Large intestine (tissue), 3 donors: ENCODE measurements at regions not wholly inside any gene's neighbourhood (a gene's known extent, or its start where the extent isn't known, plus 50 kb on each side); places are given as distances from the start of the nearest gene placed in this dataset.
A peak's percentile ranks its signal among the peaks of the same experiment; 100 is the strongest.

Experiments used
- DNase-seq, 2 donors: peaks; one replicate each; pipeline versions ENCODE4 v3.0.0 to v3.0.0-alpha.2; 2013
- H3K27ac ChIP-seq: one replicate; pipeline ENCODE4 v1.5.1; 2013; ENCODE audit warnings: low read length
- H3K27me3 ChIP-seq: 2 replicates; pipeline ENCODE4 v1.6.1; 2013; ENCODE audit warnings: low read length; ENCODE audit not compliant: control insufficient read depth, insufficient read depth
- H3K36me3 ChIP-seq: 2 replicates; pipeline ENCODE4 v1.6.1; 2013; ENCODE audit warnings: low read length; ENCODE audit not compliant: control insufficient read depth, insufficient read depth
- H3K4me1 ChIP-seq: one replicate; pipeline ENCODE4 v1.6.1; 2013; ENCODE audit warnings: low read length; ENCODE audit not compliant: control insufficient read depth, insufficient read depth
- H3K4me3 ChIP-seq: one replicate; pipeline ENCODE4 v1.5.1; 2013; ENCODE audit warnings: low read length
- H3K9me3 ChIP-seq: one replicate; pipeline ENCODE4 v1.6.1; 2013; ENCODE audit warnings: mild to moderate bottlenecking, low read depth, low read length, moderate library complexity; ENCODE audit not compliant: control insufficient read depth
- WGBS: methylation state at CpG from one replicate; pipeline ENCODE4 v1.1.5; 2013; ENCODE audit warnings: low lambda C conversion rate; ENCODE audit not compliant: insufficient coverage; 5-methylcytosine and 5-hydroxymethylcytosine counted together

DNA sequence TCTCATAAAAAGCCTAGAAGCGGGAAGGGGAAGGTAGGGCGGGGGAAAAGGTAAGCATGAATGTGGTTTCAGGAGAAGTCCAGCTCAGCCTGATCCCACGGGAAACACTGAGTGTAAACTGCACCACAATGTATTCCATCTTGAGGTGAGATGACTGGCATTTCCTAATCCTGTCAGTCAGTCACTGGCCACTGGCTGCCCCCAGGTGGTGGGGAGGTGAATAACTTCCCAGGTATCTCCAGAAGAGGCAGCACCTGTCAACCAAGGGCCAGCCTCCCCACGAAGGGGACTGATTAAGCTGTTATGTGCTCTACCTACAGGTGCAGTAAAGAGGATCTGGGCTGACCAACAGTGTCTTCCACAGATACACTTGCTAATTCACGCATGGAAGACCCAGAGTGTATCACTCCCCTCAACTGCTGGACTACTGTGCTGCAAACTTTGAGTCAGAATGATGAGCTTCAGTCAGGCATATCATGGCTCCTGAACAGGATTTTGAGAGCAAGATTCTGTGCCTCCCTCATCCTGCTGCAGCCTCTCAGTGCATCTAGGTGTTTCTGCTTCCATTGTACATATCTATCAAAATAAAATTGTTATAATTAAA, 108.5 kb upstream of the CCL2 start:
- peak; percentile 22 to 24 for DNase-seq
- WGBS, result no CpG with 5 or more reads among the region's 5 CpGs
- Histone ChIP-seq H3K27me3 (no peaks in the 10 kb centered on the region), H3K36me3 (no peaks in the 10 kb centered on the region), H3K4me3 (no peak overlapping the region), H3K9me3 (no peaks in the 10 kb centered on the region), H3K27ac (no peak overlapping the region), H3K4me1 (no peaks in the 10 kb centered on the region)

DNA sequence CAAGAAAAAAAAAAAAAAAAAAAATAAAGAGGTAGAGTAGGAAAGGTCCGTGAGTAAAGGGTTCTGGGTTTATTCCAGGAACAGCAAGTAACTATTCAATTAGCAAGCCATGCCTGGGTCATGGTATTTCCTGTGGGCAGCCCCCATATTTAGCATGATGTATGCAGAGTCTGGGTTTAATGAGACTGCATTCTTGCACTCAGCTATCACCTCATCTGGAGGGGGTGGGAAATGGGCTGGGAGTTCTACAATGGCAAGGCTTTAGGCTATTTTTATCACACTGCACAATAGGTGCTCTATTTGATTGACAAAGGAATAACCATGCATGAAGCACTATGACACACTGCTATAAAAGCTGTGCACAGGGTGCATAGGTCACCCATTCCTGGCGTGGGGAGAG, 104.0 kb upstream of the CCL2 start:
- 17% methylated on average over 1 of the region's 2 CpGs for WGBS
- Histone ChIP-seq H3K4me1 (no peaks in the 10 kb centered on the region), H3K27me3 (peaks cover 24% of the 10 kb centered on the region), H3K4me3 (no peak overlapping the region), H3K36me3 (no peaks in the 10 kb centered on the region), H3K27ac (no peak overlapping the region), H3K9me3 (no peaks in the 10 kb centered on the region)
- DNase-seq, result no peak

DNA sequence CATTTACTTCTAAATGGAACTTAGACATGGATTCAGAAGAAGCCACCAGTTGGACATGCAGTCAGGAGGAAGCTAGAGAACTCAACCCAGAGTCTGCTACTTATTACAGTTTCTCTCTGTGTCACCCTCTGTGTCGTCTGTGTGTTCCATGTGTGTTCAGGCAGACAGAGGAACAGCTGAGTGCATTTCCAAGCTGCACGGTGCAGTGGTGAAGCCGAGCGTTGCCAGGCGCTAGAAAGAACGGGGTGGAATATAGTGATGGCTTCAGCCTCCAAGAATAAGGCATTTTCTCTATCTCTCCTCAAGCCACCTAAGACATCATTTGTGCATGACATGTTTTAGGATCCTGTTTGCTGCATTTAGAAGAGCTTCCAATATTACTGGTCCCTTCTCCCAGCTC, 101.1 kb upstream of the CCL2 start:
- H3K4me3 ChIP-seq, result no peak overlapping the region
- DNase-seq, result no peak
- no peak overlapping the region for H3K27ac ChIP-seq
- no CpG with 5 or more reads among the region's 6 CpGs for WGBS
- H3K4me1 ChIP-seq, result no peaks in the 10 kb centered on the region
- H3K9me3 ChIP-seq, result no peaks in the 10 kb centered on the region
- no peaks in the 10 kb centered on the region for H3K36me3 ChIP-seq
- H3K27me3 ChIP-seq, result peaks cover 53% of the 10 kb centered on the region

DNA sequence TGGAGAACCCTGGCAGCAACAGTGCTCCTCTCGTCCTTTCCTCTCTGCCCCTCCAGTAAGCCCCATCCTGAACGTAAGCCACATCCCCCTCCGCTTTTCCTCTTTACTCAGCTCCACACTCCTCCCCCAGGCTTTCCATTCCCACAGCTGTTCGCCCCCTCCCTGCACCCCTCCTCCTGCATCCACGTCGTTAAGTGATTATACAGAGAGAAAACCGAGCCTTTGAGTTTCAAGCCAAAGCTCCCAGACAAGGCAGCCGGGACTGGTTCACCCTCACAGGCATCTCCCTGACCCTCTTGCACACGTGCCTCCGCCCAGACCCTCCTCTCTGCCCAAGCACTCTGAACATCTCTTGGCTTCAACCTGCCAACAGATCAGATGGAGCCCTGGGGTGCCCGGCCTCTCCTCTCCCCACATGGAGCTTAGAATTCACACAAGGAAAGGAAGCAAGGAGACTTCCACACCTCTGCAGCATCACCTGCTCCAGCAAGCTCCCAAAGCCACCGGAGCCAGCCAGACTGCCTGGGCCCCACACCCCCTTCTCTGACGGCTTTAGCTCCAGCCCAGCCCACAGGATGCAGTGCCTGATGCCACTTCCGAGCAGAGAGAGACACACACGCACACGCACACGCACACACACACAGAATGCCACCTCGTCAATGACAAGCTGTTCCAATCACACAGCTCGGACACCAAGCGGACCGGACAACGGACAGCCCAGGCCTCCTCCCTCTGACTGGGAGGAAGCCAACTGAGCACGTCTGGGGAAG, 99.9 kb upstream of the CCL2 start:
- H3K4me1 ChIP-seq, result no peaks in the 10 kb centered on the region
- no peak overlapping the region for H3K4me3 ChIP-seq
- H3K36me3 ChIP-seq, result no peaks in the 10 kb centered on the region
- H3K9me3 ChIP-seq, result no peaks in the 10 kb centered on the region
- peak in 1 of 2 donors; percentile 19 for DNase-seq
- peaks cover 60% of the 10 kb centered on the region for H3K27me3 ChIP-seq
- WGBS, result 40% methylated on average over 1 of the region's 23 CpGs
- no peak overlapping the region for H3K27ac ChIP-seq

- WGBS, result no CpG with 5 or more reads among the region's 7 CpGs
- no peaks in the 10 kb centered on the region for H3K9me3 ChIP-seq
- H3K27ac ChIP-seq, result no peak overlapping the region
- peaks cover 60% of the 10 kb centered on the region for H3K27me3 ChIP-seq
- no peaks in the 10 kb centered on the region for H3K4me1 ChIP-seq
- no peak overlapping the region for H3K4me3 ChIP-seq
- H3K36me3 ChIP-seq, result no peaks in the 10 kb centered on the region
- DNase-seq, result no peak
These were observed 99.1 kb upstream of the CCL2 start for GRCh38 chr17:34155947-34156346.

- Histone ChIP-seq H3K36me3 (no peaks in the 10 kb centered on the region), H3K4me3 (no peak overlapping the region), H3K27ac (no peak overlapping the region), H3K4me1 (no peaks in the 10 kb centered on the region), H3K27me3 (peaks cover 61% of the 10 kb centered on the region), H3K9me3 (no peaks in the 10 kb centered on the region)
- no peak for DNase-seq
- WGBS, result 80% methylated on average over 1 of the region's 16 CpGs
These were observed 98.7 kb upstream of the CCL2 start for GRCh38 chr17:34156401-34156740.

DNA sequence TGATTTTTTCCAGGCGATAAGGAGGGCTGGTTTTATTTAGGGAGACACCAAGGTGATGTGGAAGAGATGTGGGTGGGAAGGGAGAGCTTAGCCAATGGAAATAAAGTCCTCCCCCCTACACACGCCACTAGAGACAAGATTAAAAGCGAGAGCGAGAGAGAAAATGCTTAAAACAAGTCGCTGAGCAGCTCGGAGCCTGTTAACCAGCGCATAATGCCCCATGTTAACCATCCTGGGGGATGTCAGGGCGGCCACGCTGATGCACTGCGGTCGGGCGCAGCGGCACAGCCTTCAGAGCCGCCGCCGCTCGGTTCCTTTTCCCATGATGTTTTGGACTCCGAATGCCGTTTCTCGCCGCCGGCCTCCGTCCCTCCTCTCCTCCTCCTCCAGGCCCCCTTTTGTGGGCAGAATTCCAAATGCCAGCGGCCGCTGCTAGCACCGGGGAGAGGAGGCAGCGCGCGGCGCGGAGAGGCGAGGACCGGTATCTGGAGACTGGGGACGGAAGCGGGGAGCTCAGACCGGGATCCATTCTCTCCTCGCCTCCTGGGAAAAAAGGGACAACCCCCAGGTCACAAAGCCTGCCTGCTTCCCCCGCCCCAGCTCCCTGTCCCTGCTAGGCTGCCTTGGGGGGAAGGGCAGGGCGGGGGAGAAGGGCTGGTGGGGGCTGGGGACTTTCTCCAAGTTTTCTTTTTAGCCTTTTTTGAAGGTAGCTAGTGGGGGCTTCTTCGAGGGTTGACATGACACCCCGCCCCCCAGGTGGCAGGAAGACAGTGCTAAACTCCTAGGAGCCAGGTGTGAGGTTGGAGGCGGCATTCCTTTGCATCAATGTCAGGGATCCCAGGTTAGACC, 98.1 kb upstream of the CCL2 start:
- DNase-seq, result peak in 1 of 2 donors; percentile 8

GRCh38 chr17:34161690-34162089, 93.4 kb upstream of the CCL2 start:
- H3K36me3 ChIP-seq, result no peaks in the 10 kb centered on the region
- H3K4me3 ChIP-seq, result no peak overlapping the region
- no peak for DNase-seq
- peaks cover 44% of the 10 kb centered on the region for H3K27me3 ChIP-seq
- no peaks in the 10 kb centered on the region for H3K9me3 ChIP-seq
- H3K27ac ChIP-seq, result no peak overlapping the region
- 71% methylated on average over 1 of the region's 4 CpGs for WGBS
- no peaks in the 10 kb centered on the region for H3K4me1 ChIP-seq

More for the DNA sequence above, 98.1 kb upstream of the CCL2 start:
- H3K27ac ChIP-seq, result no peak overlapping the region
- WGBS, result no CpG with 5 or more reads among the region's 42 CpGs
- peaks cover 67% of the 10 kb centered on the region for H3K27me3 ChIP-seq
- no peaks in the 10 kb centered on the region for H3K36me3 ChIP-seq
- H3K4me3 ChIP-seq, result peak overlapping the region; percentile 6
- H3K4me1 ChIP-seq, result no peaks in the 10 kb centered on the region
- H3K9me3 ChIP-seq, result no peaks in the 10 kb centered on the region

DNA sequence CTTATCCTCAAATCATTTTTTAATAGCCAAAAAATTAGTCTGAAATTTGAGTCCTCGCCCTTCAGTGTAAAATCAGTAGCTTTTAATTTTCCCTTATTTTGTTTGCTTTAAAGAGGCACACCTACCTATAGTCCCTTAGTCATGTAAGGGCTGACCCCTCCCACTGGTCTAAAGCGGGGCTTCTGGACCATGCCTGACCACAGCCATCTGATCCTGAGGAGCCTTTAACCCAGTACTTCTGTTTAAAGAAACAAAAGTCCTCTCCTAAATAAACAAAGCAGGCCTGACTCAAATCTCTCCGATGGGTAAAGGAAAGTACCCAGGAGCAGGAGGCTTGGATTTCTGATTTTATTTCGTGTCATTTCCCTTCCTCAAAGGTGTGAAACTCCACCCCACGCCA, 92.0 kb upstream of the CCL2 start:
- Histone ChIP-seq H3K36me3 (no peaks in the 10 kb centered on the region), H3K27me3 (peaks cover 30% of the 10 kb centered on the region), H3K4me1 (no peaks in the 10 kb centered on the region), H3K27ac (no peak overlapping the region), H3K4me3 (no peak overlapping the region), H3K9me3 (no peaks in the 10 kb centered on the region)
- no peak for DNase-seq
- 17% methylated on average over 2 of the region's 5 CpGs for WGBS

DNA sequence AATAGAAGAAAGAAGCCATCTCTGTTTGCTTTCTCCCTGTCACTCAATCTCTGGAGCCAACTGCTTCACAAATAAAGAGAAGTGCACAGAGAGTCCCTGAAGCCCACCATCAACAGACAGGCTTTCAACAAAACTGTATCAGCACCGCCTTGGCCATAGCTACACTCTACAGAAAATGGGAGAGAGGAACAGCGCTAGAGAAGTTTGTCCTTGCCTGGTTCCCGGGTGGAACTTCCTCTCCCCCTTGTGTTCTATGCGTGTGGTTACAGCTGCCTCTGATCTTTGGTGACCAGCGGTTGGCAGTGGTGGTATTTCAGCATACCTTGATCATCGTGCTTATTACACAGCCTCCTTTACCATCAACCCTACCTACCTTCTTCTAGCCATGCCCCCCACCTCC, 91.4 kb upstream of the CCL2 start:
- H3K36me3 ChIP-seq, result no peaks in the 10 kb centered on the region
- no peaks in the 10 kb centered on the region for H3K9me3 ChIP-seq
- H3K27me3 ChIP-seq, result peaks cover 25% of the 10 kb centered on the region
- no peaks in the 10 kb centered on the region for H3K4me1 ChIP-seq
- H3K4me3 ChIP-seq, result no peak overlapping the region
- WGBS, result no CpG with 5 or more reads among the region's 6 CpGs
- no peak for DNase-seq
- no peak overlapping the region for H3K27ac ChIP-seq
